ENCODE measurements at regions not wholly inside any gene's neighbourhood (a gene's known extent, or its start where the extent isn't known, plus 50 kb on each side); places are given as distances from the start of the nearest gene placed in this dataset.

DNA sequence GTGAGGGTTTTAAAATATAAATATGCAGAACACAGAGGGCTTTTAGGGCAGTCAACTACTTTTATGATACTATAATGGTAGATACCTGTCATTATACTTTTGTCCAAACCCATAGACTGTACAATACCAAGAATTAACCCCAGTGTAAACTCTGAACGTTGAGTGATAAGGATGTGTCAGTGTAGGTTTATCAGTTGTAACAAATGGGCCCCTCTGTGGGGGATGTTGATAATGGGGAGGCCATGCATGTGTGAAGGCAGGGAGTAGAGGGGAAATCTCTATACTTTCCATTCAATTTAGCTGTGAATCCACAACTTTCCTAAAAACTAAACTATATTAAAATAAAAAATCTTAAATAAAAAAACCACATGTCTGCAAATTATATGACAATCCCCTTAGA lies 193.5 kb upstream of the CAMK1G start:
- no peak overlapping the region for H3K27ac ChIP-seq
- TF ChIP-seq, protein P1, sequence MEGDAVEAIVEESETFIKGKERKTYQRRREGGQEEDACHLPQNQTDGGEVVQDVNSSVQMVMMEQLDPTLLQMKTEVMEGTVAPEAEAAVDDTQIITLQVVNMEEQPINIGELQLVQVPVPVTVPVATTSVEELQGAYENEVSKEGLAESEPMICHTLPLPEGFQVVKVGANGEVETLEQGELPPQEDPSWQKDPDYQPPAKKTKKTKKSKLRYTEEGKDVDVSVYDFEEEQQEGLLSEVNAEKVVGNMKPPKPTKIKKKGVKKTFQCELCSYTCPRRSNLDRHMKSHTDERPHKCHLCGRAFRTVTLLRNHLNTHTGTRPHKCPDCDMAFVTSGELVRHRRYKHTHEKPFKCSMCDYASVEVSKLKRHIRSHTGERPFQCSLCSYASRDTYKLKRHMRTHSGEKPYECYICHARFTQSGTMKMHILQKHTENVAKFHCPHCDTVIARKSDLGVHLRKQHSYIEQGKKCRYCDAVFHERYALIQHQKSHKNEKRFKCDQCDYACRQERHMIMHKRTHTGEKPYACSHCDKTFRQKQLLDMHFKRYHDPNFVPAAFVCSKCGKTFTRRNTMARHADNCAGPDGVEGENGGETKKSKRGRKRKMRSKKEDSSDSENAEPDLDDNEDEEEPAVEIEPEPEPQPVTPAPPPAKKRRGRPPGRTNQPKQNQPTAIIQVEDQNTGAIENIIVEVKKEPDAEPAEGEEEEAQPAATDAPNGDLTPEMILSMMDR (conservative IDR thresholded peaks at IDR 0.05) = no peak

DNA sequence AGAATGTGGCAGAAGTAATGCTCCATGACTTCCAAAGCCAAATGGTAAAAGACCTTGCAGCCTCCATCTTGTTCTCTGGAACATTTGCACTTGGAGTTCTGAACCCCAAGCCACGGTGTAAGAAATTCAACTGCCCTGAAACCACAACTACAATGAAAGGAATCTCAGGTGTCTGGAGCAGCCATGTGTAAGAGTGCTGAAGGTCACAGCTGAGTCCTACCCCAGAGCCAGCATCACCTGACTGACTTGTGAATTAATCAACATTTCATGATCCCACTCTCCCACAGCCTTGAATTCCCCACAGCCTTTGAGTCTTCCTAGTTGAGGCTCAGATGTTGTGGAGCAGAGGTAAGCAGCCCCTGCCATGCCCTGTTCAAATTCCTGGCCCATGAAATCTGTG lies 192.8 kb upstream of the CAMK1G start:
- TF ChIP-seq, protein P1 (conservative IDR thresholded peaks at IDR 0.05) = no peak
- no peak overlapping the region for H3K27ac ChIP-seq

DNA sequence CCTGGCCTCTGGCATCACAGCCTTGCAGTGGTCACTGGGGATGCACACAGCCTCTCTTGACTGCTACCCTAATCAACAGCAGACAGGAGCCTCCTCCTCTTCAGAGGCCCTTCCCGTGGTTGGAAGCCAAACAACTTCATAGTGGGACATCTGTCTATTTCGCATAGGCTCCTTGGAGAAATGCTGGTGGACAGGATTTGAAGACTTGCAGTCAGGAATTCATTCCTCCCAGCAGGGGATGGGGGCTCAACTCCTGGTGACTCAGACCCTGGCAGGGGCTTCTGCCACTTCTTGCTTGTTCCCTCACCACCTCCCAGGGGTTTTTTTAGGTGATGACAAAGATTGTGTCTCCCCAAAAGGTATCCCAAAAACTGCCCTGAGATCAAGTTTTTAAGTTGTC lies 191.7 kb upstream of the CAMK1G start:
- TF ChIP-seq, protein P1 (conservative IDR thresholded peaks at IDR 0.05) = no peak
- H3K27ac ChIP-seq = no peak overlapping the region

DNA sequence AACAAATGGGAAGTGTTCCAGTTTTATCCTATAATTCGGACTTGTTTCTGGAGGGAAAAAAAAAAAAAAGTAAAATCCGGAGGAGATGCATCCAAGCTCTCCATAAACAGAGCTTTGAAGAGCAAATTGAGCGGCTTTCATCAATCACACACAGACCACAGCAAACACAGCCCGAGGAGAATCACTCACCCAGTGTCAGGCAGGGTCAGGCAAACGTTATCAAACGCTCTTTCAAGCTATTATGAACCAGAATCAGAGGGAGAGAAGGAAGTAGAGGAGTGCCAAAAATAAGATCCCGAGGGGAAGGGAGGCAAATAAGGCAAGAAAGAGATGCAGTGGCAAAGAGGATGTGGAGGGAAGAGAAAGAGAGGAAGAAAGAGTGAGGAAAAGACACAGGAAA lies 188.3 kb upstream of the CAMK1G start:
- H3K27ac ChIP-seq = no peak overlapping the region
- TF ChIP-seq, protein P1 (conservative IDR thresholded peaks at IDR 0.05) = no peak

DNA sequence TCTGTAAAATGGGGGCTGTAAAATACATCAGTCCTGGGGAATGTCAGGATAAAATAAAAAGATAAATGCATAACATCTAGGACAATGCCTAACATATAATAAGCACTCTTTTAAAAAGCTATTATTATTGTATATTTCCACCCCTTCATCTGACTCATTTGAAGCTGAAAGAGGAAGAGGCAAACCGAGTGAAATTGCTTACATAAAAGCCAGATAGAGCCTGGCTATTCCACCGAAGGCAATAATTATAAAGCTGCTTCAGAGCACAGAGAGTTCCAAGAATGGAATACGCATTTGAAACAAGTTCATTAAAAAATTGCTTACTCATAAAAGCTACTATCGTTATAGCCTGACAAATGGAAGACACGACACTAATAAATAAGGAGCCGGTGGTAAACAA lies 186.1 kb upstream of the CAMK1G start:
- TF ChIP-seq, protein P1 (conservative IDR thresholded peaks at IDR 0.05) = no peak
- no peak overlapping the region for H3K27ac ChIP-seq

DNA sequence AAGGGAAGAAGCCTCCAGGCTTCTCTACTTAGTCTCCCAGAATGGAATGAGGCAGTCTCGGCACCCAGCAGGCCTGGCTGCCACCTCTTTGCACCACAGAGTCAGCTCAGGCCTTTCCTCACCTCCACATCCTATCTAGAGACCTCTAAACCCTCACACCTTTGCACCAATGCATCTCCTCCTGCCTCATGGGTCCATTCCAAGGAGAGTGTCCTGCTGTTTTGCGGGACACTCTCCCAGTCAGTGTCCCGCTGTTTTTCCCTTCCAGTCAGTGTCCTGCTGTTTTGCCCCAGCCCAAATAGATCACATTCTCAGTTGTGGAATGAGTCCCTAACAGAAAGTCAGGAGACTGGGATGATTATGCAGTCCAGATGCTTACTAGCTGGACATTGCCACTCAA lies 185.6 kb upstream of the CAMK1G start:
- TF ChIP-seq, protein P1 (conservative IDR thresholded peaks at IDR 0.05) = no peak
- H3K27ac ChIP-seq = no peak overlapping the region

DNA sequence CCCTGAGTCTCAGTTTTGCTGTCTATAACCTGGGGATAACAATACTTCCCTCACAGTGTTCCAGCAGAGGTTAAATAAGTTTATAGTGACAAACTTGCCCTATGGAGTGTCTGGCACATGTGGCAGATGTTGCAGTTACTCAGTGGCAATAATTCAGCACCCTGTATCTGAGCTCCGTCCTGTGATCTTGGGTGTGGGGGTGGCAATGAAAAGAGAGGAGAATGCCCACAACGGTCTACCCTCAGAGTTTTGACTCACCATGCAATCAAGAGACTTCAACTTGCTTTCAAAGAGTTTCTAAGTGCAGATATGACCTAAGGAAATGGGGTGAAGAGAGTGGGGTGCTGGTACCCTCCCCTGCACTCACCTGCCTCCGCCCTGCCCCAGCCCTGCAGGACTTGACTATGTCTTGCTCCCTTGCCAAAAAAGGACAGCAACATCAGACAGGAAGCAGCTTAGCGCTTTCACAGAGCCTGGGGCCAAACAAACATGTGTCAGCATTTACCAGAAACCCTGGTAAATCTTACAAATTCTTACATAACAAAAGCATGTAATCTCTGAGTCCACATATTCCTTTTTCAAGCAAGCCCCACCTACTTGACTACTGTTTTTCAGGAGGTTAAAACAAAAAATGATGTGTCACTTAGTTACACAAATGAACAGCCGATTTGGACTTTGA lies 185.1 kb upstream of the CAMK1G start:
- TF ChIP-seq, protein P1 (conservative IDR thresholded peaks at IDR 0.05) = no peak
- no peak overlapping the region for H3K27ac ChIP-seq
